Thyroid gland (tissue), 4 donors: ENCODE measurements at regions not wholly inside any gene's neighbourhood (a gene's known extent, or its start where the extent isn't known, plus 50 kb on each side); places are given as distances from the start of the nearest gene placed in this dataset.

Experiments
- CTCF ChIP-seq, 6 experiments: fragments of 200-600 bp in 3 of 6; fragments of 450-650 bp in 3 of 6; sonication (generic) in 3 of 6; IDR thresholded peaks; one replicate each; pipeline ENCODE4 v1.5.1; 2016 to 2019; ENCODE audit warnings: antibody characterized with exemption in 6 of 6, mild to moderate bottlenecking in 2 of 6, inconsistent platforms in 1 of 6, moderate library complexity in 1 of 6
- POLR2A ChIP-seq, 2 donors: fragments of 450-650 bp; IDR thresholded peaks; one replicate each; pipeline ENCODE4 v1.6.1; 2017; ENCODE audit warnings: antibody characterized with exemption in 2 of 2, mild to moderate bottlenecking in 2 of 2, moderate library complexity in 1 of 2

DNA sequence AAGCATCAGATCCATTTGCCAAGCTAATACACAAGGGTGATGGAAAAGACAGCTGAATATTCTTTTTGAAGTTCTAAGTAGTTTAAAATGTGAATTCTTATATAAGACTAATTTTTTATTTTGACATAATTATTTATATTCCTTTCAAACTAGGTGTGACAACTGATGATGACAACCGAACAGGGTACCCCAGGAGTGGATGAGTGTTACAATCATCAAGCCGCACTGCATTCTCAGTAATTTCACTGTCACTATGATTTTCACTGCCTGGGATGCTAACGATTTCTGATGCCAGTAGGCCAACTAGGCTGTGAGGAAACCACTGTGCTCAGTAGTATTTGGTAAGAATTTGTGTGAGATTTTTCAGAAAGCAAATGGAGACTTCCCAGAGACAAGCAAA is 317.5 kb downstream of the ARAP2 start:
- TF ChIP-seq CTCF (IDR thresholded peaks at IDR 0.05): no peak
- no peak for TF ChIP-seq POLR2A (IDR thresholded peaks at IDR 0.05)
